NT2/D1 (cell line): ENCODE measurements at regions not wholly inside any gene's neighbourhood (a gene's known extent, or its start where the extent isn't known, plus 50 kb on each side); places are given as distances from the start of the nearest gene placed in this dataset.

ENCODE experiments used
- SUZ12 ChIP-seq: IDR thresholded peaks from 2 replicates; pipeline ENCODE4 v1.6.1; 2011; ENCODE audit not compliant: insufficient read length, insufficient read depth; ENCODE audit errors: extremely low read depth
- YY1 ChIP-seq: IDR thresholded peaks from 2 replicates; pipeline ENCODE4 v1.6.1; 2011; ENCODE audit not compliant: insufficient read length, insufficient read depth
- ZNF274 ChIP-seq: IDR thresholded peaks from 2 replicates; pipeline ENCODE4 v1.6.1; 2011; ENCODE audit warnings: mild to moderate bottlenecking, low read depth, low read length

DNA sequence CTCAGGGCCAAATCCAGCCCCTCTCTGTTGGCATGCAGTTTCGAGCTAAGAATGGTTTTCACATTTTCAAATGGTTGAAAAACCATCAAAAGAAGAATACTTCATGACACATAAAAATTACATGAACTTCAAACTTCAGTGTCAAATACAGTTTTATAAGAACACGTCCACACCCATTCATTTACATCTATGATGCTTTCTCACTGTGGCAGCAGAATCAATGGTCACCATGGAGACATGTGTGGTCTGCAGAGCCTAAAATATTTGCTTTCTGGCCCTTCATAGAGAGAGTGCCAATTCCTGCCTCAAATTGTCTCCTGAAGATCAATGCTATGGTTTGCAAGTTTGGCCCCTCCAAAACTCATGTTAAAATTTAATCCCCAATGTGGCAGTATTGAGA is 405.8 kb downstream of the OCA2 start:
- TF ChIP-seq YY1: no peak
- no peak for TF ChIP-seq ZNF274
- no peak for TF ChIP-seq SUZ12
